ENCODE measurements at regions not wholly inside any gene's neighbourhood (a gene's known extent, or its start where the extent isn't known, plus 50 kb on each side); places are given as distances from the start of the nearest gene placed in this dataset.
"Not testable (repeated sequence)": the region's sequence is repeated elsewhere in the genome, so short reads cannot be mapped to it uniquely, and the experiment has no call there.

DNA sequence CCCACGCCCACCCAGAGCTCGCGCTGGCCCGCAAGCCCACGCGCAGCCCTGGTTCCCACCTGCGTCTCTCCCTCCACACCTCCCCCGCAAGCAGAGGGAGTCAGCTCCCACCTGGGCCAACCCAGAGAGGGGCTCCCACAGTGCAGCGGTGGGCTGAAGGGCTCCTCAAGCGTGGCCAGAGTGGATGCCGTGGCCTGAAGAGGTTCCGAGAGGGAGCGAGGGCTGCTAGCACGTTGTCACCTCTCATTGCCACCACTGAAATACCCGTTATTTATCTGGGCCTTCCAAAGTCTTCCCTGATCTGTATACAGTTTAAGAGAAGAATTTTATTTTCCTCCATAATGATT, 88.3 kb upstream of the MYLIP start:
- no peak for DNase-seq

DNA sequence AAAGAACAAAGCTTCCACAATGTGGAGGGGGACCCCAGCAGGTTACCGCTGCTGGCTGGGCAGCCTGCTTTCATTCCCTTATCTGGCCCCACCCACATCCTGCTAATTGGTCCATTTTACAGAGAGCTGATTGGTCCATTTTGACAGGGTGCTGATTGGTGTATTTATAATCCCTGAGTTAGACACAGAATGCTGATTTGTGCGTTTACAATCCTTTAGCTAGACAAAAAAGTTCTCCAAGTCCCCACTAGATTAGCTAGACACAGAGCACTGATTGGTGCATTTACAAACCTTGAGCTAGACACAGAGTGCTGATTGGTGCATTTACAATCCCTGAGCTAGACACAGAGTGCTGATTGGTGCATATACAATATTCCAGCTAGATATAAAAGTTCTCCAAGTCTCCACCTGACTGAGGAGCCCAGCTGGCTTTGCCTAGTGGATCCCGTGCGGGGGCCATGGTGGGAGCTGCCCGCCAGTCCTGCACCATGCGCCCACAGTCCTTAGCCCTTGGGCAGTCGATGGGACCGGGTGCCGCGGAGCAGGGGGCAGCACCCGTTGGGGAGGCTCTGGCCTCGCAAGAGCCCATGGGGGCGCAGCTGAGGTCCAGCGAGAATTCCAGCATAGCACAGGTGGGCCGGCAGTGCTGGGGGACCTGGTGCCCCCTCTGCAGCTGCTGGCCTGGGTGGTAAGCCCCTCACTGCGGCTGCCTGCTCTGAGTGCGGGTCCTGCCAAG, 88.8 kb upstream of the MYLIP start:
- DNase-seq = not testable (repeated sequence)

DNA sequence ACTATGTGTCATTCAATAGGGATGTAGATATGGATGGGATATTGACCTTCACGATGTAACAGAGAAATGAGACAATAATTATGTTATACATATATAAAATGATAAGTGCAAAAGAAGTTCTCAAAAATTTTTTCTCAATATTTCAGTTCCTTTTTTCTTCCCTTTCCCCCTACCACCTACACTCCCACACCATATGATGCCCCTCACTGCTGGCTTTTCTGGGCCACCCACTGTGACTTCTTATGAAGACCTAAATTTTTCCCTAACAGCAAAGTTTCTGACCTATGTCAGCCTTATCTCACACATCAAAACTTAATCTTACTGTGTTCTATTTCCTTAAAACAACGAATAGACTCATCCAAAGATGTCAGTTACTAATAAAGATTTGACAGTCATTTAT, 89.9 kb upstream of the MYLIP start:
- DNase-seq = no peak

DNA sequence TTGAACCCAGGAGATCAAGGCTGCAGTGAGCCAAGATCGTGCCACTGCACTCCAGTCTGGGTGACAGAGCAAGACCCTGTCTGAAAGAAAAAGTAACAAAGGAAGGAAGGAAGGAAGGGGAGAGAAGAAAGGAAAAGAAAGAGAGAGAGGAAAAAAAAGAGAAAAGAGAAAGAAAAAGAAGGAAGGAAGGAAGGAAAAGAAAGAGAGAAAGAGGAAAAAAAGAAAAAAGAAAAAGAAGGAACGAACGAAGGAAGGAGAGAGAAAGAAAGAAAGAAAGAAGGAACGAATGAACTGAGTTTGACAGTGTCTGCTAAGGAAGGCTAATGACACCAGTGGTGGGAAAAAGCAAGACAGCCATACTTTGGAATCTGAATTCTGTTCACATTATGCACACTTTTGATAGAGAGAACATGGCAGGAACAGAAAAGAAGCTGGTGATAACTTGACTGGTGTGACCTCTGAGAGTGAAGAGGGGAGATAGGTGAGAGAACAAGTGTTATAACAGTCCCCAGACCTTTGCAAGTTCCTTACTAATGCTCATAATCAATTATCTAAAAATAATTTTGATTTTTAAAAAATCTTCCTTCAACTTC, 93.3 kb upstream of the MYLIP start:
- DNase-seq = no peak

DNA sequence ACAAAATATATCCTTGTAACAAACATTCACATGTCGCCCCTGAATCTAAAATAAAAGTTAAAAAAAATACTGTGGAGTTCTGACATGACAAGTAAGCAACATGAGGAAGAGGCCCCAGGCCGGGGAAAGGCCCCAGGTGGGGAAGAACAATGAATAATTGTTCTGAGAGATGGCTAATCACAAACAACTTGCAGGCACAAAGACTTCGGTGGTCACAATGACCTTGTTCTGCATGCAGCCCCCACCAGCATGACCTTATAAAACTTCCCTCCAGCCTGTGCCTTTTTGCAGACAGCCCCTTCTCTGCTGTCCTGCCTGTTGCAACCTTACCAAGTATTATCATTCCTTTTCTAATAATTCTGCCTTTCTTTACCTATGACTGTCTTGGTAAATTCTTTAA, 95.7 kb upstream of the MYLIP start:
- no peak for DNase-seq

DNA sequence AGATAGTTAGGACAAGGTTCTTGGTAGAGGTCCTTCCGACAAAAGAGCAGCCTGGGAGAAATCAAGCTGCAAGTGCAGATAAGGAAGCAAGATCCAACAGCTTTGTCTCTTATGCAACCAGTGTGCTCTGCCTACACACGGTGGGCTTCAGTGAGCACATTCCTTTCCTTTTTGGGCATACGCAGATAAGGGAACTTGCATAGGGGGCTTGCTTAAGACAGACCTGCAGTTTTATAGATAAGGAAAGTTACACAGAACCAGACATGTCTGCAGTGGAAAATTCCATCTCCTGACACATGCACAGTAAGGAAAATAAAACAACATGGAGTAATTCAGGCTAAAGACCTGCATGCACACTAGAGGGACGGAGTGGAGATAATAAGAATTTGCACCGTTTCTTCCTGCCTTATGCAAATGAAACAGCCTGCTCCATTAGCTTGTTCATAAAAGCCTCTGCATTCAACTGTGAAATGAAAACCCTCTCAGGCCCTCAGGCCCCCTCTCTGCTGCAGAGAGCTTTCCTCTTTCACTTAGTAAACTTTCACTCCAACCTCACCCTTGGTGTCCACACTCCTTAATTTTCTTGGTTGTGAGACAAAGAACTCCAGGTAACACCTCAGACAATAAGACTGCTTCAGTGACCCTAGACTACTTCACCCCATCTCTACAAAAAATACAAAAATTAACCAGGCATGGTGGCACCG, 97.5 kb upstream of the MYLIP start:
- DNase-seq = no peak

DNA sequence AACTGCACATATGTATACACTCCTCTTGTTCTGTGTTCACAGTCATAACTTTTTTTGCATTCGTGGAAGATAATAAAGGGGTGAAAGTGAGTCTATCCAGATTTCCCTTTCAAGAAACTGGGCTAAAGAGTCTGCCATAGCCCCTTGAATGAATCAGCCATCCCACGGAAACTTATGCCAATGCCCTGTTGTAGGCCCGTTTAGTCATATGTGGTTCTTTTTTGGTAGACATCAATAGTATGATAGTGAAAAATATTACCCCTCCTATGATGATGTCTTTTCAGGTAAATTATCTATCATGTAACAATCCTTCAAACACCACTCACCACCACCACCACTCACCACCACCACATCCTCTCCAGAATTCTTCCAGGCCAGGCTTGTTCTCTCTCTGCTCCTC, 99.9 kb upstream of the MYLIP start:
- no peak for DNase-seq

DNA sequence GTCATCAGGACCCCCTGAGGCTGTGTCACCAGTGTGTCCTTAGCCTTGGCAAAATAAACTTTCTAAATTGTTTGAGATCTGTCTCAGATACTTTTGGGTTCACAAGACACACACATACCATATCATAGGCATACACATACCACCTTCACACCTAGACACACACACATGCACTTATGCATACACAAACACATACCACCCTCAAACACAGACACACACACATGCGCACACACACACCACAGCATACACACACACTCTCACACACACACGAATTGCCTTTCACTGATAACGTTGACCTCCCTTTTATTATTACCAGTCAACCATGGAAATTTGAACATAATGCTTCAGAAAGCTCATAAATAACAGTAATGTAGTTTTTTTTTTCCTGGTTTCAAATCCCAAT, 108.6 kb upstream of the MYLIP start:
- no peak for DNase-seq

DNA sequence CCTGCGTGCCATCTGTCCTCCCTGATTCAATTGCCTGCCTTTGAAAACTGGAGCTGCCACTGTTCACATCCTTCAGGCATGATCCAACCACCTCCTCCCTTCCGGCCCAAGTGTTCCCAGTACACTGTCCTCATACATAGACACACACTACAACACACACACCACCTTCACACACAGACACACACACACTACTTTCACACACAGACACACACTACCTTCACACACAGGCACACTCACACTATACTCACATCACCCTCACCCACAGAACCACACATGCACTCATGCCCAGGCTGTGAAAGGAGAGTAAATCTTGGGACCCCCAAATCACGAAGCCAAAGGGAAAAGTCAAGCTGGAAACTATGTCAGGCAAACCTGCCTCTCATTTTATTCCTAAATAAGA, 109.4 kb upstream of the MYLIP start:
- no peak for DNase-seq

DNA sequence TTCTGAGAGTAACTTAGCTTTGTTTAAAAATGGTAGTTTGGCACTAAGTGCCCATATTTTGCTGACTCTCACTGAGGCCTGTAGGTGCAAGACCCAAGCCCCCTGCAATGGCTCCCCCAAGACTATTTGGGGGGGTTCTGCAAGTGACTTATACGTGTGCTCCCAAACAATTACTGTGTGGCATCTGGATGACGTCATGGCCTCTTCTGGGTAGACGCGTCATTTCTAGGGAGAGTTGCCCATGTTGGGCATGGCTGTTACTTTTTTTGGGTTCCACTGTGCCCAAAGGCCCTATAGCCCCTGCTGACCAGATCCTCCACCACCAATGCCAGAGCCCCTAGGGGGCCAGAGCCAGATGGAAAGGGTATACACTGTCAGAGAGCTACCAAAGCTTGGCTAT, 110.3 kb upstream of the MYLIP start:
- DNase-seq = no peak

DNA sequence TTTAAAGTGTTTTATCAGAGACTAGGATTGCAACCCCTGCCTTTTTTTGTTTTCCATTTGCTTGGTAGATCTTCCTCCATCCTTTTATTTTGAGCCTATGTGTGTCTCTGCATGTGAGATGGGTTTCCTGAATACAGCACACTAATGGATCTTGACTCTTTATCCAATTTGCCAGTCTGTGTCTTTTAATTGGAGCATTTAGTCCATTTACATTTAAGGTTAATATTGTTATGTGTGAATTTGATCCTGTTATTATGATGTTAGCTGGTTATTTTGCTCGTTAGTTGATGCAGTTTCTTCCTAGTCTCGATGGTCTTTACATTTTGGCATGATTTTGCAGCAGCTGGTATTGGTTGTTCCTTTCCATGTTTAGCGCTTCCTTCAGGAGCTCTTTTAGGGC, 114.6 kb upstream of the MYLIP start:
- not testable (repeated sequence) for DNase-seq

DNA sequence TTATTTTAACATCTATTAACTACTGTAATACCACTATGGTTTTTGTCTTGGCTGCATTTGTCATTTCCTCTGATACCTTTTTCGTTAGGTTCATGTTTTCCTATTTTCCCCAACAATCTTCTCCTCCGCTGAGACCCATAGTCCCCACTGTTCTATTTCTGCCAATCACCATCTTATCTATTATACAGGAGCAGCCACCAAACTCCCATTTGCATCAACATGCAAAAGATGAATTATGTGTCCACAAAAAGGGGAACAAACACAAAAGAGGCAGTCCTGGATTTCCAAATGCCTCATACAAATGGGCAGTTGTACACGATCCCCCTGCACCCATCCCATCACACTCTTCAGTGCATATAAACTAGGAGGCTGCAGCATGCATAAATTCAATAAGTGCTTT, 121.7 kb upstream of the MYLIP start:
- no peak for DNase-seq

DNA sequence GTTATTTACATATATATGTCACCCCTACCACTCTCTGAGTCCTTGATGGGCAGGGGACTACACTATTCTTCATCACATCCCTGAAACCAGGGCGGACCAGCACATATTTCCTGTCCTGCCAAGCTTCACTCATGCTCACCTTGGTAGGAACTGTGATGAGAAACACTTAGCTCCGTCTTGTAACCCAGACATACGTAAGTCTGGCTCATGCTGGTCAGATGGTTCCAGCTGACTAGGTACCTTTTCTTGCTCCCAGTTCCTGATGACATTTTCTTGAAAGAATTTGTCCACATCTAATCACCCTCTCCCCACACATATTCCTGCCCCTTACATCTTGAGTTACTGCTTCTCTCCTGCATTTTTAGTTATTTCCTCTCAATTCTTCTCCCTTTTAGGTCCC, 122.2 kb upstream of the MYLIP start:
- no peak for DNase-seq

DNA sequence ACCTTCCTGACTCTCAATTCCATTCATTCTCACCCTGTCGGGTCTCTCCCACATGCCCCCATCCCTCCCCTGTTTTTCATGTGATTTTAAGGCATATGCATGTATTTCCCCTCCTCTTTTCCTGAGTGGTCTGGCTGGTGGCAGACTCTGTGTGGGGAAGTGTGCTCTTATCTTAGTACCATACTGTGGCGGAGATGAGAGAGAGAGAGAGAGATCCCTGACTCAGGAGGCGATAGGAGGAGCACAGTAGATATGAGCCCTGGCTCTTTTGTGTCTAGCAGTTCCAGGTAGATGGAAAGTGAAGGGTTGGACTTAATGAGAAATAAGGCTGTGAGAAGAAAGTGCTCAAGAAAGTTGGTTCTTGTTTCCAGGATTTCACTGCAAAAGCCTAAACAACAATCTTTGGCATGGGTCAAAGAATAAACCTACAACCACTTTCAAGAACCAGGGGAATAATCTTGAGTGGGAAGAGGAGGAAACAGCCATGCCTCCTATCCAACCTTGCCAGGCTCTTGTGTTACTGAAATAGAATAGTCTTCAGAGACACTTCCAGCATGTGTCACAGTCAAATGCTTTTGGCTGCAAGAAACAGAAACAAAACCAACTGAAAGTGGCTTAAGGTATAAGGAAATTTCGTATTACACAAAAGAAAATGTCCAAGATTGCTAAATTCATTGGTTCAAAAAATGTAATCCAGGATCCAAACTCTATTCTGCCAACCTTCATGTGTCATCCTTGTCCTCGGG, 123.8 kb upstream of the MYLIP start:
- DNase-seq = no peak

DNA sequence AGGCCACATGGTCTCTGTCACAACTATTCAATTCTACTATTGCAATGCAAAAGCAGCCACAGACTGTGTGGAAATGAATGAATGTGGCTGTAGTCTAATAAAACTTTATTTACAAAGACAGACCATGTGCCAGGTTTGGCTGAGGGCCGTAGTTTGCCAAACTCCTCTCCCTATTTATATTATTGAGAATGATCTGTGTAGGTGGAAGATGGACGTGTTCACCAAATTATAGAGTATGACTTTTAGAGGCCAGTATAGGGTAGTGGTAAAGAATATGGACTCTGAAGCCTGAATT, 125.7 kb upstream of the MYLIP start:
- no peak for DNase-seq

DNA sequence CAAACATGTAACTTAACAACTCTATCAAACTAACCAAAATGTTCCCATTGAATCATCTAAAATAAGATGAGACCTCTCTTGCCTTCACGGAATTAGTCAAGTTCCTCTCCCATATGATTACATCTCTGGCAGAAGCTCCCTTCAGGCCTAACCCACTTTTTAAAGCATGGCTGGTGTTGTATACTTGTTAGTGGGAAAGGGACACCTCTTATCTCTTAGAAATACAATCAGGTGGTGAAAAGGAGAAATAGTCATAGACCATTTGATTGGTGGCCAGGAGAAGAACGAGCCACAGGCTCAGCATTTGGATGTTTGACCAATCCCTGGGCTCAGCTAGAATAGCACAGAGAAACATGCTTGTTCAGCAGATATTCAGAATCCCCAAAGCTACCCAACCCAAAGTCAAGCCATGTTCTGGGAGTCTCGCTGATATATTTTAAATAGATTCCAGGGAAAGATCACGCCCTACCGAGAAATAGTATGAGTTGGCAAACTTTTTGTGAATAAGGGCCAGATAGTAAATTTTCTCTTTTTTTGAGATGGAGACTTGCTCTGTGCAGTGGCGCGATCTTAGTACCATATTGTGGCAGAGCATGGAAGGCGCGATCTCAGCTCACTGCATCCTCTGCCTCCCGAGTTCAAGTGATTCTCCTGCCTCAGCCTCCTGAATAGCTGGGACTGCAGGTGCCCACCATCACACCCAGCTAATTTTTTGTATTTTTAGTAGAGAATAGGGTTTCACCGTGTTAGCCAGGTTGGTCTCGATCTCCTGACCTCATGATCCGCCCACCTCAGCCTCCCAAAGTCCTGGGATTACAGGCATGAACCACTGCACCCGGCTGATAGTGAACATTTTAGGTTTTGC, 126.3 kb upstream of the MYLIP start:
- DNase-seq = no peak

DNA sequence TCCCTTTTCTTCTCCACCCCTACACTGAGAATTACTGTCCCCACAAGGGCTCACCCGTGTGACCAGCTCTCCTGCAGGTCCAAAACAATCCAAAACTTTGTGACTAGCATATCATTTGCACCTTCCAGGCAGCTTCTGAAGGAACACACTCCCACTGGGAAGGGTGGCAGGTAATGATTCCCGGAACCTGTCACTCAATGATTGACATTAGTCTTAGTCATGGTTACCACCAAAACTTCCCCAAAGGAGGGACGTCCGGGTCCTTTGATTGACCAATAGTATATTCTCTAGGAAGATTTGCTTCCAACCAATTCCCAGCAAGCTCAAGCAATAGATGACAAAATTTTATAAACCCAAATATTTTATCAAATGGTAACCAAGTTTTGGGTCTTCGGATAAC, 127.7 kb upstream of the MYLIP start:
- no peak for DNase-seq

DNA sequence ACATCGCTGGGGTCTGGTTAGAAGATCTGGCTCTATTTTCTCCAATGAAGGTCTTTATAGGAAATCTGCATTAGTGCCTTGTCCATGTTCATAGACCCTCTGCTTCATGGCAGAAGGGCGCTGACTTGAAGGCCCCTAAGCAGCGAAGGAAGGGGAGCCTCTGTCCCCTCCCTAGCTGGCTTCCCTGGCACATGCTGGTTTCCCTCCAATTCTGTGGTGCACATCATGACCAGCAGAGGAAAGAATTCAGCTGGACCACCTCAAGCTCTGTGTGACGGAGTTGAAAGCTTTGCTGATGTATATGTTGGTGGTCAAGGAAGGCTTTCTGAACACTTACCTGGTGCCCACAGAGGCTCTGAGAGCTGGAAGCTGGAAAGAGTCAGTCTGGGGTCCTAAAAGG, 129.7 kb upstream of the MYLIP start:
- no peak for DNase-seq

DNA sequence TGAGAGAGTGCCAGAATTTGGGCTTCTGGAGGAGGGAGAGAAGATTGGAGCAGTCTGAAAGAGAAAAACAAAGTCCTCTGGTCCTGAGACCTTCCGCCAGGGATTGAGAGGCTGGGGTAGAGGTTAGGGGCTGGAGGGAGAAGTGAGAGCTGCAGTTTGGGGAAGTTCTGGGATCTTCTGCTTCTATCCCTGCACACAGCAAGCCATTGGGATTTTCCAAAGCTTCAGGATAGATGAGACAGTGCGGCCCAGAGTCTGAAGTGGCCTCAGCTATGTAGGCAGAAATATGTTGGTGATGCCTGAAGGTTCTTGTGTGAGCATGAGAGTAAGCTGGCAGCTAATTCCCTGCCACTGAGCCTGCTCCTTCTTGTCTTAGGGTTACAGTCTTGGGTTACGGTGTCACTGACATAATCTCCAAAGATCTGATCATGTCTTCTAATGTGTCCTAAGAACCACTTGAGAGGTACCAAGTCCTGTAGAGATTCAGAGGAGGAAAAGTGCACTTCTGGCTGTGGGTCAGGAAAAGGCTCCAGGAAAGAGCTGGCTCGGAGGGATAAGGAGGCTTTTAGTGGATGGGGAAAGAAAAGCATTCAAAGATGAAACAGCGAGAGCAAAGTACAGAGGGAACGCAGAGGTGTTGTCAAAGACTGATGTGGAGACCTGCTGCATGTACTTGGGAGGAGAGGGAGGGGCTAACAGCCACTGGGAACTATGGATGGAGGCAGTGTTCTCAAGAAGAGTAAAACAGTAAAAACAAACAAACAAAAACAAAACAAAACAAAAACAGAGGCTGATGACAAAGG, 131.1 kb upstream of the MYLIP start:
- no peak for DNase-seq

DNA sequence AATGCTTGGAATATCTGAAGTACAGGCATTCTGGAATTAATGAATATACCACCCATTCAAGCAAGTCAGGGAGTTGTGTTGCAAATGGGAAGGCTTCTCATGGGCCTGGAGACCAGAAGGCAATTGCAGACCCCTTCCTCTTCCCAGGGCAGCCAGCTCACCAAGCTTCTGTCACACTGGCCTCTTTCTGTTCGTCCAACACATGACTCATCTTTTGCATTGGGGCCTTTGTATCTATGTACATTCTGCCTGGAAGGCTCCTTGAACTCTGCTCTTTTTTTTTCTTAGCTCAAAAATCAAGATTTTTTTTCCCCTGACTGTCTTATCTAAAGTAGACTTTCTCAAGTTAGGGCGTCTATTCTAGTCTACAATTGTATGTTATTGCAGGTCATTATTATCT, 132.9 kb upstream of the MYLIP start:
- no peak for DNase-seq

DNA sequence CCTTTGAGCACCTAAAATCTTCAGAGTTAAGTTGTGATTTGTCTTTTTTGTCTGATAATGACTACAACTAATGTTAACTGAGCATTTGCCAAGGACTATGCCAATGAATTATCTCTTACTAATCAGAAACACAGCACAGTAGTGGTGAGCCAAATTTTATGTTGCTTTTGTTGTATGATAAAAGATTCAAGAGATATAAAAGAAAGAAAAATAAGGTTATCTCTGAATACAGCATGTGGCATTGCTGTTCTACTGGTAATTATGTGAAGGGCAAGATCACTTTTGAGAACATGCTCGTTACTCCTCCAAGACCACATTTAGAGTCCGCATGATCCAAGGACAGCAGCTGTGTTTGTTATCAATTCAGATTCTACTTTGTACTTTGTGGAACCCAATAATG, 133.4 kb upstream of the MYLIP start:
- no peak for DNase-seq
